ENCODE measurements at regions not wholly inside any gene's neighbourhood (a gene's known extent, or its start where the extent isn't known, plus 50 kb on each side); places are given as distances from the start of the nearest gene placed in this dataset.

DNA sequence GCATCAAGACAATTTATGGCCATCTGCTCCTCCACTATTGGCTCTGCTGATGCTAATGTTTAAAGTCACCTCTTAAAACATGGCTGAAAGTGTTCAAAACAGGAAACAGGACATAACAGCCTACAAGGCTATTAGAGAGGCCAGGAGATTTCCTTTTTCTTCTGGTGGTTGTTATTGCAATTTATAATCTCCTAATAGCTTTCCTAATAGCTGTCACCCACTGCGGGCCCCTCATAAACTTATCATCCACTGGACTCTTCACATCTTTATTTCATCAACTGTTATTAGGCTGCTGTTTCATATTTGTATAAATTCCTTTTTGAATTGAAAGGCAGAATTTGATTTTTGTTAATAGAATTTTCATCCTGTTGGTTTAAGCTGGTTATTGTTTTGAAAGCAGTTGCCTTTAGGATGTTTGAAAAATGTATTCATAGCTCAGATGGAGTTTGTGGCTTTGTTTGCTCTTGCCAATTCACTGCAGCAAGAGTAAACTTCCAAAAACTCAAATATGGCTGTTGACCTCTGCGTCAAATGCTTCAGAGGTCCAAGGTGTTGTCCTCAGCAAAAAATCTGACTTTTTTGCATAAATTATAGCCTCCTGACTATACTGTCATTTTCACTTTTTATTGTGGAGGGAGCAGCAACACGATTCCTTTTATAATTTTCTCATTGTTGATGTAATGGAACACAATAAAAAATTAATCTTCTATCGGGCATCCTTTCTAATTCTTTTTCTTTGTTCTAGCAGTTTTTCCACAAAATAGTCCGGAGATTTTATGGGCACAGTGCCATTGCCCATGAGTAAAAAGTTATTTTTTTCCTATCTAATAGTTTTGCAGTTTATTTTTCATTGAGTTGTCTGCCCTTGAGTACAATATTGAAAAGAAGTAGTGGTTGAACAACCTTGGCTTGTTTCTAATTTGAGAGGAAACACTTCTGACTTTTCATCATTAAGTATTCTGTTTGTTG is 69.3 kb downstream of the MAT2B start:
- CTCF ChIA-PET, result interaction anchor here (0.7 kb wide), 1 partner anchor 22 kb away, joined by 3 read pairs; no protein-coding TSS in a partner anchor
- Histone ChIP-seq H3K9me3 (replicated peaks; ENCODE audit: control insufficient read depth, insufficient read depth, low read length) (no peaks in the 10 kb centered on the region), H3K79me2 (ENCODE audit: control insufficient read depth, insufficient read depth, low read length) (no peaks in the 10 kb centered on the region), H3K27me3 (replicated peaks in 1 of 2; ENCODE audit: control insufficient read depth in 2 of 2, insufficient read depth in 2 of 2, low read length in 1 of 2) (no peaks in the 10 kb centered on the region; a peak in 1 of 4 replicates), H3K27ac (ENCODE audit: control insufficient read depth, insufficient read depth) (no peak overlapping the region), H3K4me1 (ENCODE audit: control insufficient read depth, insufficient read depth, low read length) (no peaks in the 10 kb centered on the region), H3K4me3 (no peak overlapping the region), H3K36me3 (ENCODE audit: control insufficient read depth in 2 of 2, insufficient read depth in 2 of 2, low read length in 1 of 2) (no peaks in the 10 kb centered on the region), H4K20me1 (ENCODE audit: control insufficient read depth, insufficient read depth) (no peaks in the 10 kb centered on the region), H3K4me2 (ENCODE audit: control insufficient read depth, insufficient read depth) (no peak overlapping the region), H3K9ac (ENCODE audit: control insufficient read depth, insufficient read depth, low read length) (no peak overlapping the region), H2AFZ (ENCODE audit: control insufficient read depth, low read depth, low read length) (no peak overlapping the region)
- intact Hi-C loops (cut with micrococcal nuclease; ENCODE audit: unreplicated experiment), result no loop called here
- BruUV-seq (replicated peaks), result no TSS peak
- POLR2A ChIA-PET, result no interaction called here
- SMC1A ChIA-PET (ENCODE audit: uncharacterized antibody, unreplicated experiment), result interaction anchor here (0.6 kb wide), 1 partner anchor 34 kb away, joined by 3 read pairs; no protein-coding TSS in a partner anchor
- DNase-seq (ENCODE audit: low read depth, low spot score), result no peak
- no peak for FAIRE-seq
- TF ChIP-seq, protein P1, sequence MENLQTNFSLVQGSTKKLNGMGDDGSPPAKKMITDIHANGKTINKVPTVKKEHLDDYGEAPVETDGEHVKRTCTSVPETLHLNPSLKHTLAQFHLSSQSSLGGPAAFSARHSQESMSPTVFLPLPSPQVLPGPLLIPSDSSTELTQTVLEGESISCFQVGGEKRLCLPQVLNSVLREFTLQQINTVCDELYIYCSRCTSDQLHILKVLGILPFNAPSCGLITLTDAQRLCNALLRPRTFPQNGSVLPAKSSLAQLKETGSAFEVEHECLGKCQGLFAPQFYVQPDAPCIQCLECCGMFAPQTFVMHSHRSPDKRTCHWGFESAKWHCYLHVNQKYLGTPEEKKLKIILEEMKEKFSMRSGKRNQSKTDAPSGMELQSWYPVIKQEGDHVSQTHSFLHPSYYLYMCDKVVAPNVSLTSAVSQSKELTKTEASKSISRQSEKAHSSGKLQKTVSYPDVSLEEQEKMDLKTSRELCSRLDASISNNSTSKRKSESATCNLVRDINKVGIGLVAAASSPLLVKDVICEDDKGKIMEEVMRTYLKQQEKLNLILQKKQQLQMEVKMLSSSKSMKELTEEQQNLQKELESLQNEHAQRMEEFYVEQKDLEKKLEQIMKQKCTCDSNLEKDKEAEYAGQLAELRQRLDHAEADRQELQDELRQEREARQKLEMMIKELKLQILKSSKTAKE (IDR thresholded peaks at IDR 0.05; ENCODE audit: low read depth, poor library complexity, severe bottlenecking), result no peak
- TF ChIP-seq CEBPB (IDR thresholded peaks at IDR 0.05; ENCODE audit: borderline replicate concordance in 1 of 2, low read depth in 2 of 2, low read length in 2 of 2) (no peak), EZH2 (IDR thresholded peaks at IDR 0.05; ENCODE audit: borderline replicate concordance, control insufficient read depth, low read depth, low read length) (no peak), LARP7 (IDR thresholded peaks at IDR 0.05) (no peak), YY1 (IDR thresholded peaks at IDR 0.05; ENCODE audit: low read depth, low read length) (no peak), GABPA (IDR thresholded peaks at IDR 0.05; ENCODE audit: low read depth) (no peak), ZNF24 (IDR thresholded peaks at IDR 0.05) (no peak), DPF2 (IDR thresholded peaks at IDR 0.05) (no peak), IRF4 (IDR thresholded peaks at IDR 0.05; ENCODE audit: low read depth, low read length) (no peak), PAX5 (IDR thresholded peaks at IDR 0.05; ENCODE audit: borderline replicate concordance, low read depth, low read length) (no peak), KLF5 (IDR thresholded peaks at IDR 0.05; ENCODE audit: partially characterized antibody) (no peak), YBX1 (IDR thresholded peaks at IDR 0.05) (no peak), EP300 (IDR thresholded peaks at IDR 0.05; ENCODE audit: borderline replicate concordance in 1 of 2, control insufficient read depth in 1 of 2, low read depth in 2 of 2, low read length in 2 of 2) (no peak), TCF3 (IDR thresholded peaks at IDR 0.05; ENCODE audit: borderline replicate concordance, insufficient read depth, low read depth, low read length) (no peak), HDAC2 (IDR thresholded peaks at IDR 0.05) (no peak), NR2C1 (IDR thresholded peaks at IDR 0.05) (no peak)
- TF ChIP-seq, protein P2, sequence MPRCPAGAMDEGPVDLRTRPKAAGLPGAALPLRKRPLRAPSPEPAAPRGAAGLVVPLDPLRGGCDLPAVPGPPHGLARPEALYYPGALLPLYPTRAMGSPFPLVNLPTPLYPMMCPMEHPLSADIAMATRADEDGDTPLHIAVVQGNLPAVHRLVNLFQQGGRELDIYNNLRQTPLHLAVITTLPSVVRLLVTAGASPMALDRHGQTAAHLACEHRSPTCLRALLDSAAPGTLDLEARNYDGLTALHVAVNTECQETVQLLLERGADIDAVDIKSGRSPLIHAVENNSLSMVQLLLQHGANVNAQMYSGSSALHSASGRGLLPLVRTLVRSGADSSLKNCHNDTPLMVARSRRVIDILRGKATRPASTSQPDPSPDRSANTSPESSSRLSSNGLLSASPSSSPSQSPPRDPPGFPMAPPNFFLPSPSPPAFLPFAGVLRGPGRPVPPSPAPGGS (IDR thresholded peaks at IDR 0.05; ENCODE audit: borderline replicate concordance, insufficient read depth, low read depth, low read length, poor library complexity, severe bottlenecking), result no peak
- no peak for ATAC-seq
- RAD21 ChIA-PET (ENCODE audit: unreplicated experiment), result no interaction called here
- WGBS (ENCODE audit: insufficient coverage, insufficient replicate concordance, low lambda C conversion rate, missing lambda C conversion rate), result 28% methylated on average over 5 of the region's 5 CpGs
- in situ Hi-C loops (cut with MboI), result no loop called here

Data from GM12878 (cell line).